ENCODE measurements at regions not wholly inside any gene's neighbourhood (a gene's known extent, or its start where the extent isn't known, plus 50 kb on each side); places are given as distances from the start of the nearest gene placed in this dataset.

GRCh38 chr18:61657066-61657732 lies 235.6 kb downstream of the RNF152 start:
- TF ChIP-seq CTCF (IDR thresholded peaks at IDR 0.05): no peak
- TF ChIP-seq POLR2A (IDR thresholded peaks at IDR 0.05): no peak
- TF ChIP-seq POLR2AphosphoS5 (IDR thresholded peaks at IDR 0.05): no peak
- no peak for TF ChIP-seq EP300 (IDR thresholded peaks at IDR 0.05; ENCODE audit: low read depth)
